Testis (tissue), 2 donors: ENCODE measurements at regions not wholly inside any gene's neighbourhood (a gene's known extent, or its start where the extent isn't known, plus 50 kb on each side); places are given as distances from the start of the nearest gene placed in this dataset.

Source experiments
- CTCF ChIP-seq, 3 experiments: fragments of 450-650 bp in 2 of 3; fragments of 200-600 bp in 1 of 3; sonication (generic) in 1 of 3; IDR thresholded peaks; one replicate each; pipeline ENCODE4 v1.5.1; 2016 to 2019; ENCODE audit warnings: antibody characterized with exemption in 3 of 3, mild to moderate bottlenecking in 2 of 3, moderate library complexity in 1 of 3
- POLR2A ChIP-seq: fragments of 450-650 bp; IDR thresholded peaks from one replicate; pipeline ENCODE4 v1.6.1; 2017; ENCODE audit warnings: antibody characterized with exemption, mild to moderate bottlenecking, moderate library complexity

- TF ChIP-seq CTCF (IDR thresholded peaks at IDR 0.05), result no peak
- TF ChIP-seq POLR2A, result no peak
Observed at GRCh38 chr13:54879036-54879435, 1850.4 kb downstream of the OLFM4 start.
